ENCODE measurements at regions not wholly inside any gene's neighbourhood (a gene's known extent, or its start where the extent isn't known, plus 50 kb on each side); places are given as distances from the start of the nearest gene placed in this dataset.

DNA sequence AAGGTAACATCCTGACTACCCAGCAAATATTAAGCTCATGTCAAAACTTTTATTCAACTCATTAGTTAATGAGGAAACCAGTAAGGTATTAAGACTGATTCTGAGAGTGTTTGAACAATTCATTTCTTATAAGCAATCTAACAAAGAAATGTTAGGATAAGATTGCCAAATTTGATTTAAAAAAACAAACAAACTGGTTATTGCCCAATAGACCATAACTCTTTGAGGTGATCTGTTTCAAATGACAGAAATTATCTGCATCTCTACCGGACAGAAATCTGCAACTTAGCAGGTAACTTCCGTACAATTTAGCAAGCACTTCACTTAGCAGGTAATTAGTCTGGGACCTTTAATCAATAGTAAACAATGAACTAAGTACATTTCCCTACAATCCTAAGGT is 82.9 kb upstream of the BARX2 start:
- Mint-ChIP-seq H3K27ac (no peak overlapping the region), H3K9me3 (no peaks in the 10 kb centered on the region), H3K4me3 (no peak overlapping the region), H3K4me1 (peaks cover 25 to 42% of the 10 kb centered on the region in 2 experiments), H3K27me3 (ENCODE audit: low read depth) (peaks cover 6% of the 10 kb centered on the region), H3K36me3 (ENCODE audit: insufficient read depth in 1 of 3, low read depth in 3 of 3) (no peaks in the 10 kb centered on the region)
- no peak for DNase-seq
- Histone ChIP-seq H2BK15ac (ENCODE audit: low read depth, low read length) (no peak overlapping the region), H3K18ac (ENCODE audit: insufficient read length, low read depth, low read length) (no peak overlapping the region), H3K27ac (ENCODE audit: insufficient read length, low read depth, low read length) (no peak overlapping the region), H2BK12ac (ENCODE audit: insufficient read length, low read depth, low read length) (no peak overlapping the region), H2BK20ac (ENCODE audit: low read depth, low read length, poor library complexity, severe bottlenecking) (no peak overlapping the region), H3K4me1 (ENCODE audit: insufficient read depth, low read length) (peaks cover 2% of the 10 kb centered on the region; the same call in 1 of the 2 replicates), H2AK5ac (ENCODE audit: insufficient read length, low read length) (no peak overlapping the region), H3K56ac (ENCODE audit: insufficient read length, low read depth, low read length) (no peak overlapping the region), H3K4ac (ENCODE audit: low read depth, low read length) (no peak overlapping the region), H4K20me1 (ENCODE audit: control insufficient read depth, insufficient read depth, insufficient read length) (no peaks in the 10 kb centered on the region), H3K14ac (ENCODE audit: insufficient read depth, low read length) (no peak overlapping the region), H2BK120ac (ENCODE audit: low read depth, low read length, poor library complexity, severe bottlenecking) (no peak overlapping the region), H3K4me2 (ENCODE audit: insufficient read depth, insufficient read length, low read length) (no peak overlapping the region), H4K5ac (ENCODE audit: insufficient read length, low read depth, low read length) (no peak overlapping the region), H3K9me3 (ENCODE audit: control insufficient read depth, low read depth, low read length) (no peaks in the 10 kb centered on the region), H2BK5ac (ENCODE audit: insufficient read length, low read length) (no peak overlapping the region), H3K79me1 (ENCODE audit: insufficient read depth, low read depth, low read length, poor library complexity, severe bottlenecking) (no peaks in the 10 kb centered on the region), H3K23me2 (ENCODE audit: insufficient read length, low read depth, low read length, poor library complexity, severe bottlenecking) (no peaks in the 10 kb centered on the region), H3K79me2 (ENCODE audit: insufficient read depth, low read length) (no peaks in the 10 kb centered on the region), H3K27me3 (ENCODE audit: insufficient read depth, low read length) (no peaks in the 10 kb centered on the region), H3T11ph (ENCODE audit: low read length) (no peak overlapping the region), H2AFZ (ENCODE audit: low read length) (no peak overlapping the region), H4K91ac (ENCODE audit: insufficient read length, low read depth, low read length) (no peak overlapping the region), H4K8ac (replicated peaks; ENCODE audit: insufficient read length, low read depth, low read length) (no peak overlapping the region), H3K23ac (ENCODE audit: insufficient read length, low read depth, low read length) (no peak overlapping the region), H3K9ac (ENCODE audit: extremely low read depth, insufficient read length, low read length) (no peak overlapping the region)
- TF ChIP-seq, protein P1, sequence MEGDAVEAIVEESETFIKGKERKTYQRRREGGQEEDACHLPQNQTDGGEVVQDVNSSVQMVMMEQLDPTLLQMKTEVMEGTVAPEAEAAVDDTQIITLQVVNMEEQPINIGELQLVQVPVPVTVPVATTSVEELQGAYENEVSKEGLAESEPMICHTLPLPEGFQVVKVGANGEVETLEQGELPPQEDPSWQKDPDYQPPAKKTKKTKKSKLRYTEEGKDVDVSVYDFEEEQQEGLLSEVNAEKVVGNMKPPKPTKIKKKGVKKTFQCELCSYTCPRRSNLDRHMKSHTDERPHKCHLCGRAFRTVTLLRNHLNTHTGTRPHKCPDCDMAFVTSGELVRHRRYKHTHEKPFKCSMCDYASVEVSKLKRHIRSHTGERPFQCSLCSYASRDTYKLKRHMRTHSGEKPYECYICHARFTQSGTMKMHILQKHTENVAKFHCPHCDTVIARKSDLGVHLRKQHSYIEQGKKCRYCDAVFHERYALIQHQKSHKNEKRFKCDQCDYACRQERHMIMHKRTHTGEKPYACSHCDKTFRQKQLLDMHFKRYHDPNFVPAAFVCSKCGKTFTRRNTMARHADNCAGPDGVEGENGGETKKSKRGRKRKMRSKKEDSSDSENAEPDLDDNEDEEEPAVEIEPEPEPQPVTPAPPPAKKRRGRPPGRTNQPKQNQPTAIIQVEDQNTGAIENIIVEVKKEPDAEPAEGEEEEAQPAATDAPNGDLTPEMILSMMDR (conservative IDR thresholded peaks at IDR 0.05) = no peak
- no CpG with 5 or more reads among the region's 2 CpGs for WGBS (ENCODE audit: extremely low coverage, insufficient read length, low lambda C conversion rate)

Measured in H9 (cell line).